Lower leg skin (tissue), 4 donors: ENCODE measurements at regions not wholly inside any gene's neighbourhood (a gene's known extent, or its start where the extent isn't known, plus 50 kb on each side); places are given as distances from the start of the nearest gene placed in this dataset.

Experiments
- DNase-seq, 2 donors: peaks; one replicate each; pipeline ENCODE4 v3.0.0-alpha.2; 2019; ENCODE audit warnings: low spot score in 2 of 2
- H3K4me3 ChIP-seq: fragments of 200-600 bp; sonication (generic); 2 replicates; pipeline ENCODE4 v1.5.1; 2017; ENCODE audit warnings: mild to moderate bottlenecking, low read depth; ENCODE audit not compliant: poor library complexity, severe bottlenecking
- CTCF ChIP-seq, 3 donors: fragments of 450-650 bp; IDR thresholded peaks; one replicate each; pipeline ENCODE4 v1.5.1; 2016; ENCODE audit warnings: antibody characterized with exemption in 3 of 3, mild to moderate bottlenecking in 3 of 3, moderate library complexity in 2 of 3
- POLR2A ChIP-seq, 2 donors: fragments of 450-650 bp; IDR thresholded peaks; one replicate each; pipeline ENCODE4 v1.6.1; 2016 to 2017; ENCODE audit warnings: antibody characterized with exemption in 2 of 2, mild to moderate bottlenecking in 1 of 2, moderate library complexity in 1 of 2
- WGBS, 2 donors: methylation state at CpG; one replicate each; pipeline ENCODE4 v1.1.5; 2018; 5-methylcytosine and 5-hydroxymethylcytosine counted together
- intact Hi-C: fragments of 100-400 bp; cut with DNase I; formaldehyde crosslinking; loops from one replicate; pipeline ENCODE4 v1.15.0; 2023; ENCODE audit warnings: low total_unique reads

DNA sequence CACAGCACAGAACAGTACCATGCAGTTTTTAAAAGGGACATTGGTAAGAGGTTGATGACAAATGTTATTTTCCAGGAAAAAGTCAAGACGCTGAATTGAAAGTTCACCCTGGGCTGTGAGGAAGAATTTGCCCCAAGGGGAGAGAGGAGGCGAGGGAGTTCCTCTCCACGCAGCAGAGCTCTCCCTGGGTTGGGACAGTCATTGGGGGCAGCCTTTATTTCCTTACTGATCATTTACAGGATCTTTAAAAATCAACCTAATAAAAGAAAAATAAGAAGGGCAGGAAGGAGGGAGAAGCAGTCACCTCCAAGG lies 49.9 kb upstream of the WNT7B start:
- 14 to 18% methylated on average over 3 of the region's 3 CpGs for WGBS, 2 donors
- DNase-seq = no peak
- TF ChIP-seq POLR2A (IDR thresholded peaks at IDR 0.05) (no peak), CTCF (IDR thresholded peaks at IDR 0.05) (no peak)
- H3K4me3 ChIP-seq = no peak overlapping the region
- intact Hi-C loops = no loop called here

GRCh38 chr22:46027211-46028105 lies 50.5 kb upstream of the WNT7B start:
- 26 to 27% methylated on average over 31 to 38 of the region's 89 CpGs for WGBS, 2 donors
- H3K4me3 ChIP-seq = no peak overlapping the region
- no peak for DNase-seq
- intact Hi-C loops = no loop called here
- TF ChIP-seq POLR2A (IDR thresholded peaks at IDR 0.05) = no peak
- no peak for TF ChIP-seq CTCF (IDR thresholded peaks at IDR 0.05)

GRCh38 chr22:46028106-46028991 lies 51.4 kb upstream of the WNT7B start:
- H3K4me3 ChIP-seq = no peak overlapping the region
- WGBS, 2 donors = 86 to 87% methylated on average over 16 of the region's 16 CpGs
- no peak for DNase-seq
- intact Hi-C loops = no loop called here
- TF ChIP-seq CTCF (IDR thresholded peaks at IDR 0.05) = no peak
- TF ChIP-seq POLR2A (IDR thresholded peaks at IDR 0.05) = no peak

DNA sequence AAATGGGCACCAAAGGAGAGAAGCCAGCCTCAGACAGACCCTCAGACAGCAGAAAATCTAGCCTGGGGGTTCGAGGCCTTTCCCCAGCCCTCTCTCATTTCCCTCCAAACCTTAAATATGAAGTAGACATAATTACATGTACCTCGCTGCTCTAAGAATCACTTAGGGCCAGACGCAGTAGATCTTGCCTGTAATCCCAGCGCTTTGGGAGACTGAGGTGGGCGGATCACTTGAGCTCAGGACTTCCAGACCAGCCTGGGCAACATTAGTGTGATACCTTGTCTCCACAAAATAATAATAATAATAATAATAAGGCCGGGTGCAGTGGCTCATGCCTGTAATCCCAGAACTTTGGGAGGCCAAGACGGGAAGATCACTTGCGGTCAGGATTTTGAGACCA lies 52.1 kb upstream of the WNT7B start:
- TF ChIP-seq CTCF (IDR thresholded peaks at IDR 0.05) (no peak), POLR2A (IDR thresholded peaks at IDR 0.05) (no peak)
- DNase-seq = no peak
- 91 to 96% methylated on average over 8 of the region's 8 CpGs for WGBS, 2 donors
- intact Hi-C loops = no loop called here
- no peak overlapping the region for H3K4me3 ChIP-seq

GRCh38 chr22:46029574-46030200 lies 52.7 kb upstream of the WNT7B start:
- intact Hi-C loops = no loop called here
- WGBS, 2 donors = 83 to 89% methylated on average over 6 of the region's 6 CpGs
- TF ChIP-seq CTCF (IDR thresholded peaks at IDR 0.05) = no peak
- no peak for TF ChIP-seq POLR2A (IDR thresholded peaks at IDR 0.05)
- DNase-seq = no peak
- H3K4me3 ChIP-seq = no peak overlapping the region
